ENCODE measurements at regions not wholly inside any gene's neighbourhood (a gene's known extent, or its start where the extent isn't known, plus 50 kb on each side); places are given as distances from the start of the nearest gene placed in this dataset.

DNA sequence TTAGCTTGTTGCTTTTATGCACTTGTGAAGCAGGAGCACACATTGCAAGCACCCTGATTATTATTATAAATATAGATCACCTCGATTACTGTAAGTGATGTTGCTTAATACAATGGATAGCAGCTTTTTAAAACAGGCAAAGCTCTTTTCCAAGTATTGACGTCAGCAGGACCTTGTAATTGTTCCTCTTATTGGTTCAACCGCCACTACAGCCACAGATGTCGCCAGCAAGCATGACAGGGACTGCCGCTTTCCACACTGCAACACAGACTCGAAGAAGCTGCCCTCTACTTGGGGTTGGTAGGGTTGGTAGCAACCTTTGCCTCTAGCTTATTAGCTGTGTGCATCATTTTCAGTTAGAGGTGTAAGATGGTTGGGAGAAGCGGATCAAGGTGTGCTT lies 167.6 kb downstream of the ZNF365 start:
- Histone ChIP-seq H3K36me3 (no peaks in the 10 kb centered on the region), H3K9me3 (no peaks in the 10 kb centered on the region), H3K27me3 (no peaks in the 10 kb centered on the region), H3K4me1 (peaks cover 0 to 5% of the 10 kb centered on the region in 2 donors), H3K27ac (no peak overlapping the region), H3K4me3 (no peak overlapping the region)
- intact Hi-C loops (cut with DNase I): no loop called here
- DNase-seq (peak in 1 of 4 donors; percentile 76), ATAC-seq (peak; percentile 50)
- TF ChIP-seq, protein P1, sequence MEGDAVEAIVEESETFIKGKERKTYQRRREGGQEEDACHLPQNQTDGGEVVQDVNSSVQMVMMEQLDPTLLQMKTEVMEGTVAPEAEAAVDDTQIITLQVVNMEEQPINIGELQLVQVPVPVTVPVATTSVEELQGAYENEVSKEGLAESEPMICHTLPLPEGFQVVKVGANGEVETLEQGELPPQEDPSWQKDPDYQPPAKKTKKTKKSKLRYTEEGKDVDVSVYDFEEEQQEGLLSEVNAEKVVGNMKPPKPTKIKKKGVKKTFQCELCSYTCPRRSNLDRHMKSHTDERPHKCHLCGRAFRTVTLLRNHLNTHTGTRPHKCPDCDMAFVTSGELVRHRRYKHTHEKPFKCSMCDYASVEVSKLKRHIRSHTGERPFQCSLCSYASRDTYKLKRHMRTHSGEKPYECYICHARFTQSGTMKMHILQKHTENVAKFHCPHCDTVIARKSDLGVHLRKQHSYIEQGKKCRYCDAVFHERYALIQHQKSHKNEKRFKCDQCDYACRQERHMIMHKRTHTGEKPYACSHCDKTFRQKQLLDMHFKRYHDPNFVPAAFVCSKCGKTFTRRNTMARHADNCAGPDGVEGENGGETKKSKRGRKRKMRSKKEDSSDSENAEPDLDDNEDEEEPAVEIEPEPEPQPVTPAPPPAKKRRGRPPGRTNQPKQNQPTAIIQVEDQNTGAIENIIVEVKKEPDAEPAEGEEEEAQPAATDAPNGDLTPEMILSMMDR (IDR thresholded peaks at IDR 0.05): no peak

DNA sequence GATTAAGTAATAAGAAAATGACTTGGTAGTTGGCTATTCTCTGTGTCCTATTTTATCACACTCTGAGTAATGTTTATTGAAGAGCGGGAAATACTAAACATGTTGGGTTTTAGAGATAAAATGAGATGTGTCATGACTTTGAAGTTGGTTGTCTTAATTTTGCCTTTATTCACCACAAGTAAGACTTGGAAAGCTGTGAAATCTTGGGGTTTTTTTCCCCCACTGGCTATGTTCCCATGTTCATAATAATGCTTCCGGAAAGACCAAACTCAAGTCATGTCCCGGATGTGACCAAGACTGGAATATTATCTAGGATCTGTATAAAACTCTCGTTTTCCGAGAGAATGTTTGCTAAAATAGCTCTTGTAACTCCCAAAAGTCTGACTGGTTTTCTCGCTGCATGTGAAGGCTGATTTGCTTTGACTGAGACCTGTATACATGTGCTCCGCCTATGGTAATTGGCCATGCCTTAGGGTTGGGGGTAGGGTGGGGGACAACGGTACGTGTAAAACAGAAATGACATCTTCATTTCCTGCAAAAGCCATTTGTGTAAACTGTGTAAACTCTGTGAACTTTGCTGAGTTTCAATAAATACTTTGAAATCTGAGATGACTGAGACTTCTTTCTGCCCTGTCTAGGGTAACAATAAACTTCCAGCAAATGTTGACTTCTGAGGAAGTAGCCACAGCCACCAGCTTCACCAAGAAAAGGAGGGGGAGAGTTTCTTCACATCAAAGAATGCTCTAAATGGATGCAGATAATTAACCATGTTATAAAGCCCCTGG lies 169.6 kb downstream of the ZNF365 start:
- H3K36me3 ChIP-seq: no peaks in the 10 kb centered on the region
- H3K27ac ChIP-seq: no peak overlapping the region
- intact Hi-C loops (cut with DNase I): no loop called here
- H3K4me3 ChIP-seq: no peak overlapping the region
- ATAC-seq: no peak
- H3K4me1 ChIP-seq: peaks cover 0 to 5% of the 10 kb centered on the region in 2 donors
- no peaks in the 10 kb centered on the region for H3K9me3 ChIP-seq
- no peaks in the 10 kb centered on the region for H3K27me3 ChIP-seq
- TF ChIP-seq, protein P1 (IDR thresholded peaks at IDR 0.05): no peak
- peak in 1 of 4 donors; percentile 19 for DNase-seq

- Histone ChIP-seq H3K4me3 (no peak overlapping the region), H3K36me3 (no peaks in the 10 kb centered on the region), H3K27me3 (no peaks in the 10 kb centered on the region), H3K4me1 (peaks cover 0 to 5% of the 10 kb centered on the region in 2 donors), H3K9me3 (no peaks in the 10 kb centered on the region), H3K27ac (peak overlapping the region; percentile 16 to 58)
- peak; percentile 71 for ATAC-seq
- no peak for DNase-seq
- TF ChIP-seq, protein P1 (IDR thresholded peaks at IDR 0.05): no peak
- intact Hi-C loops (cut with DNase I): no loop called here
Observed at GRCh38 chr10:62545160-62546066, 171.2 kb downstream of the ZNF365 start.

GRCh38 chr10:62548686-62549085 lies 174.5 kb downstream of the ZNF365 start:
- Histone ChIP-seq H3K27me3 (no peaks in the 10 kb centered on the region), H3K27ac (no peak overlapping the region), H3K4me1 (no peaks in the 10 kb centered on the region), H3K36me3 (no peaks in the 10 kb centered on the region), H3K9me3 (no peaks in the 10 kb centered on the region), H3K4me3 (no peak overlapping the region)
- DNase-seq (no peak), ATAC-seq (no peak)
- TF ChIP-seq, protein P1 (IDR thresholded peaks at IDR 0.05): no peak
- intact Hi-C loops (cut with DNase I): no loop called here

- no peaks in the 10 kb centered on the region for H3K27me3 ChIP-seq
- no peak overlapping the region for H3K27ac ChIP-seq
- no peak for ATAC-seq
- no peaks in the 10 kb centered on the region for H3K4me1 ChIP-seq
- no peaks in the 10 kb centered on the region for H3K9me3 ChIP-seq
- intact Hi-C loops (cut with DNase I): no loop called here
- no peaks in the 10 kb centered on the region for H3K36me3 ChIP-seq
- H3K4me3 ChIP-seq: no peak overlapping the region
- TF ChIP-seq, protein P1 (IDR thresholded peaks at IDR 0.05): no peak
- no peak for DNase-seq
Observed at GRCh38 chr10:62550173-62550572, 176.0 kb downstream of the ZNF365 start.
